Loucy (cell line): ENCODE measurements at regions not wholly inside any gene's neighbourhood (a gene's known extent, or its start where the extent isn't known, plus 50 kb on each side); places are given as distances from the start of the nearest gene placed in this dataset.

Experiments
- H2AFZ ChIP-seq: fragments of 200-600 bp; sonication (generic); 2 replicates; pipeline ENCODE4 v1.6.0; 2016; ENCODE audit warnings: antibody characterized with exemption, mild to moderate bottlenecking, low read length, moderate library complexity
- H3F3A ChIP-seq: fragments of 200-600 bp; 2 replicates; pipeline ENCODE4 v1.6.0; 2016; ENCODE audit warnings: antibody characterized with exemption, low read depth, mild to moderate bottlenecking
- H3K27me3 ChIP-seq: fragments of 200-600 bp; sonication (generic); 2 replicates; pipeline ENCODE4 v1.6.1; 2014; ENCODE audit warnings: low read length, mild to moderate bottlenecking; ENCODE audit not compliant: insufficient read depth, poor library complexity, severe bottlenecking
- H3K36me3 ChIP-seq: fragments of 200-600 bp; sonication (generic); 2 replicates; pipeline ENCODE4 v1.6.1; 2016; ENCODE audit warnings: low read length; ENCODE audit not compliant: insufficient read depth
- H3K4me1 ChIP-seq: fragments of 200-600 bp; sonication (generic); 2 replicates; pipeline ENCODE4 v1.5.1; 2014; ENCODE audit warnings: low read length, mild to moderate bottlenecking; ENCODE audit not compliant: insufficient read depth, poor library complexity, severe bottlenecking
- H3K4me2 ChIP-seq: fragments of 200-600 bp; sonication (generic); 2 replicates; pipeline ENCODE4 v1.6.0; 2014; ENCODE audit warnings: antibody characterized with exemption, low read length, low read depth, mild to moderate bottlenecking; ENCODE audit not compliant: poor library complexity, severe bottlenecking
- H3K4me3 ChIP-seq: fragments of 200-600 bp; sonication (generic); 2 replicates; pipeline ENCODE4 v1.5.1; 2014; ENCODE audit warnings: low read length, mild to moderate bottlenecking, mixed read lengths; ENCODE audit not compliant: poor library complexity, severe bottlenecking
- H3K79me2 ChIP-seq: fragments of 200-600 bp; sonication (generic); 2 replicates; pipeline ENCODE4 v1.6.1; 2014; ENCODE audit warnings: low read length; ENCODE audit not compliant: insufficient read depth
- H3K9ac ChIP-seq: fragments of 200-600 bp; sonication (generic); 2 replicates; pipeline ENCODE4 v1.6.0; 2014; ENCODE audit warnings: mild to moderate bottlenecking, low read depth, low read length, moderate library complexity; ENCODE audit not compliant: poor library complexity, severe bottlenecking
- H3K9me2 ChIP-seq: fragments of 200-600 bp; sonication (generic); replicated peaks from 2 replicates; pipeline ENCODE4 v1.6.1; 2016; ENCODE audit warnings: low read depth, low read length, mixed read lengths
- H3K9me3 ChIP-seq: fragments of 200-600 bp; sonication (generic); 2 replicates; pipeline ENCODE4 v1.6.1; 2014; ENCODE audit warnings: mild to moderate bottlenecking, antibody characterized with exemption, low read length, low read depth; ENCODE audit not compliant: insufficient read depth
- H4K20me1 ChIP-seq: fragments of 200-600 bp; sonication (generic); 2 replicates; pipeline ENCODE4 v1.6.0; 2014; ENCODE audit warnings: antibody characterized with exemption, low read length, mild to moderate bottlenecking; ENCODE audit not compliant: insufficient read depth, poor library complexity, severe bottlenecking
- EZH2phosphoT487 ChIP-seq: fragments of 200-600 bp; IDR thresholded peaks from 2 replicates; pipeline ENCODE4 v1.6.1; 2018; ENCODE audit warnings: antibody characterized with exemption, mild to moderate bottlenecking, moderate library complexity, borderline replicate concordance
- TF ChIP-seq, protein P1 (sequence below): fragments of 200-600 bp; sonication (generic); conservative IDR thresholded peaks from 2 replicates; pipeline ENCODE4 v1.5.1; 2014; ENCODE audit warnings: mild to moderate bottlenecking, antibody characterized with exemption, low read length

GRCh38 chr7:9835199-9835598, 1138.5 kb upstream of the PHF14 start:
- no peaks in the 10 kb centered on the region for H3K9me2 ChIP-seq
- no peaks in the 10 kb centered on the region for H3F3A ChIP-seq
- no peak overlapping the region for H3K4me3 ChIP-seq
- H3K4me1 ChIP-seq = no peaks in the 10 kb centered on the region
- no peaks in the 10 kb centered on the region for H3K79me2 ChIP-seq
- H3K9me3 ChIP-seq = no peaks in the 10 kb centered on the region
- no peak overlapping the region for H2AFZ ChIP-seq
- no peak for TF ChIP-seq EZH2phosphoT487
- TF ChIP-seq, protein P1, sequence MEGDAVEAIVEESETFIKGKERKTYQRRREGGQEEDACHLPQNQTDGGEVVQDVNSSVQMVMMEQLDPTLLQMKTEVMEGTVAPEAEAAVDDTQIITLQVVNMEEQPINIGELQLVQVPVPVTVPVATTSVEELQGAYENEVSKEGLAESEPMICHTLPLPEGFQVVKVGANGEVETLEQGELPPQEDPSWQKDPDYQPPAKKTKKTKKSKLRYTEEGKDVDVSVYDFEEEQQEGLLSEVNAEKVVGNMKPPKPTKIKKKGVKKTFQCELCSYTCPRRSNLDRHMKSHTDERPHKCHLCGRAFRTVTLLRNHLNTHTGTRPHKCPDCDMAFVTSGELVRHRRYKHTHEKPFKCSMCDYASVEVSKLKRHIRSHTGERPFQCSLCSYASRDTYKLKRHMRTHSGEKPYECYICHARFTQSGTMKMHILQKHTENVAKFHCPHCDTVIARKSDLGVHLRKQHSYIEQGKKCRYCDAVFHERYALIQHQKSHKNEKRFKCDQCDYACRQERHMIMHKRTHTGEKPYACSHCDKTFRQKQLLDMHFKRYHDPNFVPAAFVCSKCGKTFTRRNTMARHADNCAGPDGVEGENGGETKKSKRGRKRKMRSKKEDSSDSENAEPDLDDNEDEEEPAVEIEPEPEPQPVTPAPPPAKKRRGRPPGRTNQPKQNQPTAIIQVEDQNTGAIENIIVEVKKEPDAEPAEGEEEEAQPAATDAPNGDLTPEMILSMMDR = no peak
- H3K9ac ChIP-seq = no peak overlapping the region
- no peaks in the 10 kb centered on the region for H4K20me1 ChIP-seq
- H3K27me3 ChIP-seq = no peaks in the 10 kb centered on the region
- no peak overlapping the region for H3K4me2 ChIP-seq
- H3K36me3 ChIP-seq = no peaks in the 10 kb centered on the region

GRCh38 chr7:9836671-9837070, 1137.0 kb upstream of the PHF14 start:
- no peaks in the 10 kb centered on the region for H3K4me1 ChIP-seq
- no peak overlapping the region for H3K4me2 ChIP-seq
- no peaks in the 10 kb centered on the region for H3F3A ChIP-seq
- TF ChIP-seq, protein P1 = no peak
- TF ChIP-seq EZH2phosphoT487 = no peak
- H3K9ac ChIP-seq = no peak overlapping the region
- H3K27me3 ChIP-seq = no peaks in the 10 kb centered on the region
- H4K20me1 ChIP-seq = no peaks in the 10 kb centered on the region
- no peak overlapping the region for H2AFZ ChIP-seq
- no peak overlapping the region for H3K4me3 ChIP-seq
- no peaks in the 10 kb centered on the region for H3K9me2 ChIP-seq
- H3K79me2 ChIP-seq = no peaks in the 10 kb centered on the region
- no peaks in the 10 kb centered on the region for H3K36me3 ChIP-seq
- no peaks in the 10 kb centered on the region for H3K9me3 ChIP-seq

DNA sequence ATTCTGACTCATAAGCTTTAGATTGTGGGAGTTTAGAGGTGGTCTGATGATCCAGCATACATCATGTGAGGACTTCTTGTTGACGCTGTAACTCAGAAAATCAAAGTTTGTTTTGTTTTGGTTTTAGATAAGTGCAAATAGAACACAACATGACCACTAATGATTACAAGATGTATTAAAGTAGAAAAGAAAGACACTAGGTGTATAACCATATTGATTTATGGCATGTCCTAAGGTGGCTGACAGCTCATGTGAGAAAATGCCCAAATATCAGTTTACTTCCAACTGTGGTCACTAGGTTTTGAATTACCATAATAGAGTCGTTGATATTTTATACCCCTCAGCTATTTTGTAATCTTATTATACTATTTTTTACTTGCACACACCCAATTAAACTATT, 1131.4 kb upstream of the PHF14 start:
- Histone ChIP-seq H3K9me2 (no peaks in the 10 kb centered on the region), H3K36me3 (no peaks in the 10 kb centered on the region), H2AFZ (no peak overlapping the region), H3K27me3 (no peaks in the 10 kb centered on the region), H3K79me2 (no peaks in the 10 kb centered on the region), H3K9me3 (no peaks in the 10 kb centered on the region), H3K4me3 (no peak overlapping the region), H3K4me1 (no peaks in the 10 kb centered on the region), H4K20me1 (no peaks in the 10 kb centered on the region), H3K4me2 (no peak overlapping the region), H3F3A (no peaks in the 10 kb centered on the region), H3K9ac (no peak overlapping the region)
- TF ChIP-seq, protein P1 = no peak
- no peak for TF ChIP-seq EZH2phosphoT487
